Activated CD8-positive, alpha-beta memory T cell treated with anti-CD3 and anti-CD28 coated beads for 1 hour (primary cell): ENCODE measurements at regions not wholly inside any gene's neighbourhood (a gene's known extent, or its start where the extent isn't known, plus 50 kb on each side); places are given as distances from the start of the nearest gene placed in this dataset.
"Not testable (repeated sequence)": the region's sequence is repeated elsewhere in the genome, so short reads cannot be mapped to it uniquely, and the experiment has no call there.

Experiments
- DNase-seq, 2 donors: peaks; one replicate each; pipeline ENCODE4 v3.0.0-alpha.2; 2020; ENCODE audit warnings: low read depth in 1 of 2; ENCODE audit errors: extremely low read depth in 1 of 2

- DNase-seq = no peak
Observed at GRCh38 chr3:109982201-109982600, 644.9 kb upstream of the DPPA4 start.

GRCh38 chr3:109984976-109985375, 647.6 kb upstream of the DPPA4 start:
- no peak for DNase-seq

- no peak for DNase-seq
Observed at GRCh38 chr3:109985943-109986555, 648.7 kb upstream of the DPPA4 start.

- no peak for DNase-seq
Observed at GRCh38 chr3:109994853-109995252, 657.5 kb upstream of the DPPA4 start.

- DNase-seq = no peak
Observed at GRCh38 chr3:109995377-109995776, 658.0 kb upstream of the DPPA4 start.

GRCh38 chr3:110001905-110002304, 664.6 kb upstream of the DPPA4 start:
- not testable (repeated sequence) for DNase-seq

GRCh38 chr3:110006913-110007312, 669.6 kb upstream of the DPPA4 start:
- no peak for DNase-seq

- no peak for DNase-seq
Observed at GRCh38 chr3:110015231-110015963, 678.1 kb upstream of the DPPA4 start.

- no peak for DNase-seq
Observed at GRCh38 chr3:110016235-110016815, 679.0 kb upstream of the DPPA4 start.

GRCh38 chr3:110017304-110017703, 680.0 kb upstream of the DPPA4 start:
- no peak for DNase-seq

- DNase-seq = no peak
Observed at GRCh38 chr3:110021659-110022058, 684.3 kb upstream of the DPPA4 start.

- not testable (repeated sequence) for DNase-seq
Observed at GRCh38 chr3:110023022-110023421, 685.7 kb upstream of the DPPA4 start.

GRCh38 chr3:110026421-110026820, 689.1 kb upstream of the DPPA4 start:
- DNase-seq = no peak

GRCh38 chr3:110027446-110028080, 690.2 kb upstream of the DPPA4 start:
- no peak for DNase-seq

- no peak for DNase-seq
Observed at GRCh38 chr3:110031975-110032374, 694.6 kb upstream of the DPPA4 start.

GRCh38 chr3:110059431-110059830, 722.1 kb upstream of the DPPA4 start:
- no peak for DNase-seq

GRCh38 chr3:110062716-110063115, 725.4 kb upstream of the DPPA4 start:
- DNase-seq = no peak

- DNase-seq = no peak
Observed at GRCh38 chr3:110063178-110063577, 725.8 kb upstream of the DPPA4 start.

- no peak for DNase-seq
Observed at GRCh38 chr3:110066206-110066605, 728.9 kb upstream of the DPPA4 start.

GRCh38 chr3:110067527-110067926, 730.2 kb upstream of the DPPA4 start:
- DNase-seq = no peak

- no peak for DNase-seq
Observed at GRCh38 chr3:110069761-110070160, 732.4 kb upstream of the DPPA4 start.
